ENCODE measurements at regions not wholly inside any gene's neighbourhood (a gene's known extent, or its start where the extent isn't known, plus 50 kb on each side); places are given as distances from the start of the nearest gene placed in this dataset.

GRCh38 chrX:6694221-6694620 is 159.3 kb upstream of the VCX3A start:
- DNase-seq (ENCODE audit: low read depth): no peak

GRCh38 chrX:6693051-6693450 is 158.1 kb upstream of the VCX3A start:
- DNase-seq (ENCODE audit: low read depth): no peak

- no peak for DNase-seq (ENCODE audit: low read depth)
These were observed 150.6 kb upstream of the VCX3A start for GRCh38 chrX:6685489-6685888.

- no peak for DNase-seq (ENCODE audit: low read depth)
These were observed 148.4 kb upstream of the VCX3A start for GRCh38 chrX:6683353-6683752.

- DNase-seq (ENCODE audit: low read depth): no peak
These were observed 146.7 kb upstream of the VCX3A start for GRCh38 chrX:6681521-6682145.

- no peak for DNase-seq (ENCODE audit: low read depth)
These were observed 145.1 kb upstream of the VCX3A start for GRCh38 chrX:6679988-6680387.

GRCh38 chrX:6679550-6679949 is 144.6 kb upstream of the VCX3A start:
- no peak for DNase-seq (ENCODE audit: low read depth)

- no peak for DNase-seq (ENCODE audit: low read depth)
These were observed 143.4 kb upstream of the VCX3A start for GRCh38 chrX:6678313-6678712.

- DNase-seq (ENCODE audit: low read depth): no peak
These were observed 139.8 kb upstream of the VCX3A start for GRCh38 chrX:6674734-6675133.

GRCh38 chrX:6667048-6667768 is 132.3 kb upstream of the VCX3A start:
- DNase-seq (ENCODE audit: low read depth): no peak

- no peak for DNase-seq (ENCODE audit: low read depth)
These were observed 131.7 kb upstream of the VCX3A start for GRCh38 chrX:6666624-6667023.

- DNase-seq (ENCODE audit: low read depth): no peak
These were observed 126.8 kb upstream of the VCX3A start for GRCh38 chrX:6661736-6662135.

- DNase-seq (ENCODE audit: low read depth): no peak
These were observed 125.8 kb upstream of the VCX3A start for GRCh38 chrX:6660567-6661264.

GRCh38 chrX:6645216-6645615 is 110.3 kb upstream of the VCX3A start:
- no peak for DNase-seq (ENCODE audit: low read depth)

- DNase-seq (ENCODE audit: low read depth): no peak
These were observed 109.5 kb upstream of the VCX3A start for GRCh38 chrX:6644411-6644810.

- DNase-seq (ENCODE audit: low read depth): no peak
These were observed 105.8 kb upstream of the VCX3A start for GRCh38 chrX:6640727-6641126.

GRCh38 chrX:6614506-6614905 is 79.6 kb upstream of the VCX3A start:
- DNase-seq (ENCODE audit: low read depth): no peak

GRCh38 chrX:6599230-6599860 is 64.4 kb upstream of the VCX3A start:
- no peak for DNase-seq (ENCODE audit: low read depth)

Measured in GM04503 (cell line).